Stimulated activated CD4-positive, alpha-beta T cell treated with anti-CD3 and anti-CD28 coated beads, Interleukin-15, amount 100 ng/mL, for 24 hours (primary cell): ENCODE measurements at regions not wholly inside any gene's neighbourhood (a gene's known extent, or its start where the extent isn't known, plus 50 kb on each side); places are given as distances from the start of the nearest gene placed in this dataset.

Experiments used
- DNase-seq: peaks from one replicate; pipeline ENCODE4 v3.0.0-alpha.2; 2020

DNA sequence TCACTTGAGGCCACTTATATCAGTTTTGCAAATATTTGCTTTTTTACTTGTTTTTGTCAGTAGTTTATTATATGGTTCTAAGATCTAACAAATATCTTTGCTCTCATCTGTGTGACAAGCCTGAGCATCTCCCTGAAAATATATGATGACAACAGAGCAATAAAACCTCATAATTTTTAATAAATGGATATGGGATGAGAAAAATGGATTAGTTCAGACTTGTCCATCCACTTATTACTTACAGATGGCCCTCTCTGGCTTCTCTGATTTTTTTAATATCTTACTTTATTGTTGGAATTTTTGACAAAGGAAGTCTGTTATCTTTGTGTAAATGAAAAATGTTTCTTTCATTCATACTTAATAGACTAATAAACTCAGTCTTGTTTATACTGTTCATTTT lies 491.4 kb upstream of the RAG2 start:
- no peak for DNase-seq

DNA sequence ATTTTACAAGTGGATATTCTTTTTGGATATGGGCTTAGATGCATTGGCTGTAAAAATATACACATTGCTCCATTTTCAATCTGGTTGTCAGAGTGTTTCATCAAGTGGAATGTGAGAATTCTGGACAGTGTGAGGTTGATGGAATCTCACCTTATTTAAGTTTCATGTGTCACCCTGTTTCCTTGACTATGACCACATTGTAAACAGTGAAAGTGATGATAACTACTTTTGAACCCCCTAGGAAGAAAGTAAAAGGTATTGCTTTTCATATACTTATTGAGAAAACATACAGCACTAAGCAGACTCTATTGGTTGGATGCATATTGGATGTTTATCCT lies 490.5 kb upstream of the RAG2 start:
- no peak for DNase-seq

DNA sequence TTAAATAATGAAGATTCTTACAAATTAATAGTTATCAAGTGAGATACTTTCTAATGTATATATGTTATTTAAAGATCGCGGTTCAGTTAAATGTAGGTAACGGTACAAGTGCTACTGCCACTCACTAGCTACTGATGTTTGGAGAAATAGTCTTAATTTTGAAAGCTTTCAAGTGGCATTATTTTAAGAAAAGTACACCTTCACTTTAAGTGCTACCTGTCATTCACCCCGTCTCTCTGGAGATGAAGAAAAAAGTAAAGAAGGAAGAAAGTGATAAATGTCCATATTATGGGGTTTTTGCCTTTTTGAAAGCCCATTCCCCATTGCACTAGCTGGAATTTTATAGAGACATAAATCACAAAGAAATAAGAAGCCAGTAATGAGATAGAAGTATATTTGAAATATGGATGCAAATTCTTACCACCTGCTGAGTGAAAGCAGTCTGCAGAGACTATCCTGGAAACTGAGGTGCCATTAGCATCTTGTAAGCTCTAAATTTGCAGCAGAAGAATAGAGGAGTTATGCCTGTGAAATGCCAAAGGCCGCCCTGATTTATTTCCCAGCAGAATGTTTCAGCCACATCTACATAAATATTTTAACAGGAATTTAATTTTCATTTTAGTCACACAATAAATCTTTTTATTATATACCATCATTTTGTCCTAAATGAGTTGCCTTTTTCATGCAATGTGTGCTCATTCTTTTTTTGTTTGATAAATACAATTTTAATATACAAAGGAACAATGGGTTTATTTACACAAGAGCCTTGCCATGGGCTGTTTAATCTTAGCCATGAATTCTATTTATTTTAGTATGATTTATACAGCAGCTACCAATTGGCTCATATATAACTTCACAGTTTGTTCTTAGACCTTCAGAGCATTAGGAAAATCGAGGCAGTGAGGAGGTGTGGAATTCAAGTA lies 489.9 kb upstream of the RAG2 start:
- no peak for DNase-seq

DNA sequence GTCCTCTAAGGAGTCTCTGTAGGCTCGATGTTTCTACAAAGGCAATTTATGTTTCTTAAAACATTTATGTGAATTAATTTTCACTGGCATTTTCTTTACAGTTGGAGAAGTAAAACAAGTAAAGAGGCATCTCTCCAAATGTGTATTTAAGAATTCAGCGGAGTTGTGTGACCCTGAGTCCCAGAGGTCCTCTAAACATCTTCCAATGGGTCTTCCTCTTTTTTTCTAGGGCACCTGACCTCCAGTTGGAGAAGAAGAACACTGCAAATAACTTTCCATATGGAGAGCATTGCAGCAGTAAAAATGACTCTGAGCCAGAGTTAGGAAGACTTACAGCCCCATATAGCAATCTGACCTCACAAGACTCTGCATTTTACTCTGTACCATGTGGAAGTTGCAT lies 480.5 kb upstream of the RAG2 start:
- DNase-seq: no peak

DNA sequence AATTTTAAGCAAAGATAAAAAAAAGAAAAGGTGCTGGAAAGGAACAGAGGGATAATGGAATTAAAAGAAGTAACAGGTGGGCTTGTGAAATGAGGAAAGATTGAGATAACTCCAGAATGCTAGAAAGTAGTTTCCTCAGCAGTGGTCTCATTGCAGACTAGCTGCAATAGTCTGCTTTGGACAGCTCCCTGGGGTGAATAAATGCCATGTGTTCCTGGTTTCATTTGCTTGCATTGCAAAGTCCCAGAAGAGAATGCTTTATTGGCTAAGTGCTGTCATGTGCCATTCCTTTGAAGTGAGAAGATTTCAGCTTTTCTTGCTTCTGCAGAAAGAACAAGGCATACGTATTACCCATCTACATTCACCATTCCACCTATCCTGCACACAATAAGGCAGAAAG lies 478.8 kb upstream of the RAG2 start:
- no peak for DNase-seq

DNA sequence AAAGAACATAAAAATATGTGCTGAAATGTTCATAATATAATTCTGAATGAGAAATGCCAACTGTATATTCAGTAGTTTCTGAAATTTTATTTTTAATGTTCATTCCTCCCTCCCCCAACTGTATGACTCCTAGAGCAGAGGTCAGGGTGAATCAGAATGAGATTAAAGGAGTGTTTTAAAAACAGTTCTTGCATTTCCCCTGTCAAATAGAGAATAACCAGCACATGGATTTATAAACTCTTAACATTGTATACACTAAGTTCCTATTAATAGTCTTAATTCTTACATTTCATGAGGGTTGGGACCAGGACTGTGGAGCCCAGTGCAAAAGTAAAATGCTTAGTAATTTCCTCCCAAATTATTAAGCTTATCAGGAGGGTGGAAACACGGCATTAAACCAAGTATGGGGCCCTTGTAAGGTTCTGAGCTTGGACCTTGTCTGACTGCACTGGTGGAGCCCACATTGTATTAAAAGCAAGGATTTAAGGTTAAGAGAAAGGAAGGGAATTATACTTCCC lies 474.6 kb upstream of the RAG2 start:
- no peak for DNase-seq

DNA sequence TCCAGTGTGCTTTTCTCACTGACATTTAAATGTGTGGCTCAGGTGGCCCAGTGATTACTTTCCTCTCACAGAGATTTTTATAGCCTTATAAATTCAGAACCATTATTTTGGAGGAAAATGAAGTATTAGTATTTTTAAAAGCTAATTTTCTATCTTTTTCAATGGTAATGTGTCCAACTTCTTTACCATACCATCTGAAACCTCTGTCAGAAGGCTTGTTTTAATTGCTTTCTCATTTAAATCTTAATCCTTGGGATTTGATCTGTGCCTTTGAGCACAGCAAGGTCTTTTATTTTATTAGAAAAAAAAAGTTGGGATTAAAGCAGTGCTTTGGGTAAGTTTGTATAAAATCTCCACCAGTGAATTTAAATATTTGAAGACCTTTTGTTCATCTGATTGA lies 452.3 kb upstream of the RAG2 start:
- DNase-seq: no peak

DNA sequence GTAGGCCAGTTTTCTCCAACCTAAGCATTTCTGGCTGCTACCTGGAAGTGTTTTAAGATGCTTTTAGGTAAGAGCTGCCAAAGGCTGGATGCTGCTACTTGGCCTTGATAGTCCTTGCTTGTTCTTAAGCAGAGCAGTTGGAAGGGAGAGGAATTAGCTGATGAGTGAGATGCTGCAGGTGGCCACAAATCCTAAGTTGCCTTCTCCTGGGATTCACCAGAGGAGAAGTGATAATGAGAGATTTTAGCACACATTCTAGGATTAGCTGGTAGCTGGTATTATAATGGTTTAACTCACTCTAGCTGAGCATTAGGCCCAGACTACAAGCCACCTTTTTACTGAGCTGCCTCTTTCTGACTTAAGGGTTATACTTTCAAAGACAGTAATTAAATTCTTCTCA lies 442.9 kb upstream of the RAG2 start:
- DNase-seq: no peak

DNA sequence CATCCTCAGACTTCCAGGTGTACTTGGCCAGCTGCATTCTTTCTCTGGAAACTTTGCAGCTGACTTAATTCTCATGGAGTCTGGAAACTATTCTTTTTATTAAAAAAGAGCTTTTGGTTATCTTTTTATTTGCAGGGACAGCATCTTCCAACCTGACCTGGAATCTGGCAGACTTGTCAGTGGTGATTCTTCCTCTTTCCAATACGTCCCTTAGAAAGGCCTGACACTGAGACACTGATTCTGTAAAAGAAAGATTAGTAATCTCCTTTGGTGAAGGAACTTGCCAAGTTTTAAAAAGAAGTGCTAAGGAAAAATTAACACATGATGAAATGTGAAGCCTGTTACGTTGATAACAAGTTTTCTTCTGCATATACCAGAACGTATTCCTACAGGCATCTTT lies 440.9 kb upstream of the RAG2 start:
- DNase-seq: no peak

DNA sequence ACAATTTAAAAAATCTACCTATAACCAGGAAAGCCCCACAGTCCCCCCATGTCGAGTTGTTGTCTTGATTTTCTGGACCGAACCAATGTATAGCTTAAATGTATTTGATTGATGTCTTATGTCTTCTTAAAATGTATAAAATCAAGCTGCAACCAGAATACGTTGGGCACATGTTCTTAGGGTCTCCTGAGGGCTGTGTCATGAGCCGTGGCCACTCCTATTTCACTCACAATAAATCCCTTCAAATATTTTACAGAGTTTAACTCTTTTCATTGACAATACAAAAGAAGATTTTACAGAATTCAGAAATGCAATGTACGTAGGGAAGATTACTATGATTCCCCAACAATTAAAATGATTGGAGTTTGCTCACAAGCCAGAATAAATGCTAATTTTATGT lies 428.7 kb upstream of the RAG2 start:
- no peak for DNase-seq

DNA sequence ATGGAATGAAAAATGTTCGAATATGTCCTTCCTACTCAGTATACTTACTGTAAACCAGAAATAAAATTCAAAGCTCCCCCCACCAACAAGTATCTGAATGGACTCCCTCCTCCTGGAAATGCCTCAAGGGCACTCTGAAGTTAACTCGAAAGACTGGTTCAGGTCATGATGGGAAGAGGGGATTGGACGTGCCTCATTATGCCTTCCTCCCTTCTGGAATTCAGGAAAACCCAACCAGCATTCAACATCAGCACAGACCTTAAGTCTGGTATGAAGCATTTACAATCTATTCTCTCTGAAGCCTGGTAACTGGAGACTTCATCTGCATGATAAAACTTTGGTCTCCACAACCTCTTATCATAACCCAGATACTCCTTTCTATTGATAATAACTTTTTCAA lies 428.3 kb upstream of the RAG2 start:
- no peak for DNase-seq

DNA sequence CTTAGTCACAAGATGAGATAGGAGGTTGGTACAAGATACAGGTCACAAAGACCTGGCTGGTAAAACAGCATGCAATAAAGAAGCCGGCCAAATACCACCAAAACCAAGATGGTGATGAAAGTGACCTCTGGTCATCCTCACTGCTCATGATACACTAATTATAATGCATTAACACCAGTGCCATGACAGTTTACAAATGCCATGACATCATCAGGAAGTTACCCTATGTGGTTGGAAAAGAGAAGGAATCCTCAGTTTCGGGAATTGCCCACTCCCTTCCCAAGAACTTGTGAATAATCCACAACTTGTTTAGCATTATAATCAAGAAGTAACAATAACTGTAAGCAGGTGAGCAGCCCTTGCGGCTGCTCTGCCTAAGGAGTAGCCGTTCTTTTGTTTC lies 408.5 kb upstream of the RAG2 start:
- DNase-seq: no peak

DNA sequence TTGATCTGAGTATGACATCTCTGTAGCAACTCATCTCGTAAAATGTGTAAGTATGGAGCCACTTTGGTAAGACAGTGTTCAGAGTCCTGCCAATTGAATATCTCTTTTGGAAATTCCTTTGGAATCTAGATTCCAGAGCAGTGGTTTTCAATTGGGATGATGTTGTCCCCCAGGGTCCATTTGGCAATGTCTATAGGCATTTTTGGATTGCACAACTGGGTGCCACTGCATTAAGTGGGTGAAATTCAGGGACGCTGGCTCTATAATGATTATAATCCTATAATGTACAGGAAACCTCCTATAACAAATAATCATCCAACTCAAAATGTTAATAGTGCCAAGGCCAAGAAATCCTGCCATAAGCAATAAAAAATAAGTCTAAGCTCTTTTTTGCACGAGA lies 404.8 kb upstream of the RAG2 start:
- no peak for DNase-seq

DNA sequence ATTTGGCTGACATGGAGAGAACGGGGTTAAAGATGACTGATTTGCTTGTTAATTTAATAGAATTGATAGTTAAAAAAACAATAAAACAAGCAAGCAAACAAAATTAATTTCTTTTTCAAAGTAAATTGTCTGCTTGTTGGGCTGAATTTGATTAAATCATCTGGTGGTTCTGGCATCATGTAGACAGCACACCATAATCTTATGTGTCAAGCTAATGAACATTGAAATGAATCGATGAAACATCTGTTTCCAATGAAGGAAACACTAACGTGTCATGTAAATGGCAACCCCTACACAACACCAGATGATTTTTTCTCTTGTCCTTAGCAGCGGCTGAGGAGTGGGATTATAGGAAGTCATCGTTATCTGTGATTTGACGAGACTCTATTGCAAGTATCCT lies 399.6 kb upstream of the RAG2 start:
- no peak for DNase-seq

DNA sequence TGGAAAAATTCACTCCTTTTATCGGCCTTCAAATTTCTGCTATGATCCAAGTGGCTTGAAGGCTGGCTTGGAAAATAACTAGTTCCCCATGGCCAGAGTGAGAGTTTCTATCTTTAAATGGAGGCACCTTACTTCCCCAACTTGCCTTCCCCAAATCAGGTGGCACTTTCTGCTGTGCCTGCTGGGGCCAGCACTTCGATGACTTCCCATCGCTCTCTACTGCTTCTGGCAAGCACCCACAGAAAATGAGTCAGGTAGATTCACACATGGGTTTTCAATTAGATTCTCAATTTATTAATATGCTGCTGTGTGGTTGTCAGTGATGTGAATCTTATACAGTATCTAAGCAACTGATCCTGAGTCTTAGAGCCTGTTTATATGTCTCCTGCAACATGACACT lies 398.8 kb upstream of the RAG2 start:
- no peak for DNase-seq

DNA sequence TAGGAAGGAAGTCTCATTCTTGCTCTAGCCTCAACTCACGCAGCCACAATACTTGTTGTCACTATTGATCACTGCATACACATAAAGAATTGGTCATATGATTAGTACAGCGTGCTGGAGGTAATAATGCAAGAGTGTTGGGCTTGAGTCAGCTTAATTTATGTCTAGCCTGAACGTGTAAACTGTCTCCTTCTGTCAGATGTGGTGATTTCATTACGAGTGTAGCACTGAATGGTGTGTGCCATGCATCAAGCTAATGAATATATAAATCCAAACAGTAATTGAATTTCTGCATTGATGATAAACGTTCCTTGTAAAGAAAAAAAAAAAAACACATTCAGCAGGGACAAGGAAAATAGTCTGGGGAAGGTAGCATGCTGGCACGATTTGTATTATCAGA lies 396.2 kb upstream of the RAG2 start:
- DNase-seq: no peak

DNA sequence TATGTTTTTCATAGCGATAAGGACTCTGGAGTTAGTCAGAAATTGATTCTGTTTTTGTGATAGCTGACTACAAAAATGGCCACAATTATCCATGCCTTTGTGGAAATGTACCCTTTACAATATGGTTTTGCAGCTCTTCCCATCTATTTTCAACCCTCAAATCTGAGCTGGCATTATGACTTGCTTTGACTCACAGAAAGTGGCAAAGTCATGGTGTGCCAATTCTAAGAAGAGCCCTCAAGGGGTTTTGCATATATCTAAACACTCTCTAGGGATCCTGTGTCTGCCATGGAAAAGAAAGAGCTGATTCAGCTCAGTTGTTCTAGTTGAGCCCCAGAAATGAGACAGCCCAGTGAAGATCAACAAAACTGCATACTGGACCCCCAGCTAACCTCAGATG lies 390.5 kb upstream of the RAG2 start:
- no peak for DNase-seq

DNA sequence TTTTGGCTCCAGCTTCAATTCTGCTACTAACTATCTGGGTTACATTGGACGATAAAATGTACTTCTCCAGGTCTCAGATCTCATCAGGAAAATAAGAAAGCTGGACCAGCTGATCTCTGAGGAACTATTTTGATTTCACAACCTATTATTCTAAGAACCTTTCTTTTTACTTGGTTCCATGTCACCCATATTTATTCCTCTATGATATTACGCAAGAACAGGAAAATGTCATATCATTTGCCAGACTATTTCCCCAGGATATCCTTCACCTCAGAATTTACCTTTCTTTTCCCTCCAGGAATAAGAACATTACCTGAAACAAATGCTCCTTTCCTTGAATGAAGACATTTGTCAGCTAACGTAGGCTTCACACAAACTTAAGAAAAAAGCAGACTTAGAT lies 387.5 kb upstream of the RAG2 start:
- DNase-seq: no peak

DNA sequence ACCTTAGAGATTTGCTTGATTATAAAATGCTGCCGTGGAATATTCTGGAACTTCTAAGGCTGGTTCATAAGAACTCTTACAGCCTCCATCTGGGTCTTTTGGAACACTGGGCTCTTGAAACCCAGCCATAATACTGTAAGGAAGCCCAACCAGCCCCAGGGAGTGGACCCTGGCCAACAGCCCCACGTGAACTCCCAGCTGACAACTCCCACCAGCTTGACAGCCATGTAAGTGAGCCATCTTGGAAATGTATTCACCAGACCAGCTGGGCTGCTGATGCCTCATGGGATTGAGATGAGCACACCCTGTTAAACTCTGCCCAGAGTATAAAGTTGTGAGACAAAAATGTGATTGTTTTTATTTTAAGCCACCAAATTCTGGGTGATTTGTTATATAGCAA lies 378.7 kb upstream of the RAG2 start:
- DNase-seq: no peak

DNA sequence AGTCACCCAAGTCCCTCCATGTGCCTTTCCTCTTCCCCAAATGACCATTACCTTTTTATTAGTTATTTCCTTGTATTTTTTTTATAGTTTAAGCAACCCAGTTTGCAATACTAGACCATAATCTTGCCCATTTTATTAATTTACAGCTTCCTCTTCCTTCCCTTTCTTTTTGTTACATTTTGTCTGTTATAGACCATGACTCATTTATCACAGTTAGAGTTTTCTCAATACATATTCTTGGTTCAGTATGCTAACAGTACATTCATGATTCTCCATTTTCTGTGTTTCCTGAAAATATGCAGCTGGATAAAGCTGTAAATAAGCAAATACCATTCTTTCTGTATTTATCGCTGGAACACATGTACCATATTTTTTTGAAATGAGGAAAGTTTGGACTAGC lies 376.7 kb upstream of the RAG2 start:
- DNase-seq: no peak

DNA sequence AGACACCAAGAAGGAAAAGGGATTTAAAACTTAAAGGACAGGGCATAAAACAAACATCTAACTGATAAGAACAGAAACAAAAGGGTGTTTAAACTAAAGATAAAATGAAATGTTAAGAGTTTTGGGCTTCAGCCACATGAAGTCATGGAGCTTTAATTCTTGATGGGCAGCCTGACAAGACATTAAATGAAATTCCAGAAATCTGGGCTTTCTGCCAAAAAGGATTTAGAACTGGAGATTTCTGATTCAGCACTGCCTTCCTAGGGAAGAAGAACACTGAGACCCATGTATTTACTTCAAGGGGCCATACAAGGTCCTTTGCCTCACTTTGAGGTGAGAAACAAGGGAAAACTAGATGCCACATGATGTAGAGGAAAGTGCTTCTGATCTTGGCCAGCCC lies 355.9 kb upstream of the RAG2 start:
- no peak for DNase-seq

DNA sequence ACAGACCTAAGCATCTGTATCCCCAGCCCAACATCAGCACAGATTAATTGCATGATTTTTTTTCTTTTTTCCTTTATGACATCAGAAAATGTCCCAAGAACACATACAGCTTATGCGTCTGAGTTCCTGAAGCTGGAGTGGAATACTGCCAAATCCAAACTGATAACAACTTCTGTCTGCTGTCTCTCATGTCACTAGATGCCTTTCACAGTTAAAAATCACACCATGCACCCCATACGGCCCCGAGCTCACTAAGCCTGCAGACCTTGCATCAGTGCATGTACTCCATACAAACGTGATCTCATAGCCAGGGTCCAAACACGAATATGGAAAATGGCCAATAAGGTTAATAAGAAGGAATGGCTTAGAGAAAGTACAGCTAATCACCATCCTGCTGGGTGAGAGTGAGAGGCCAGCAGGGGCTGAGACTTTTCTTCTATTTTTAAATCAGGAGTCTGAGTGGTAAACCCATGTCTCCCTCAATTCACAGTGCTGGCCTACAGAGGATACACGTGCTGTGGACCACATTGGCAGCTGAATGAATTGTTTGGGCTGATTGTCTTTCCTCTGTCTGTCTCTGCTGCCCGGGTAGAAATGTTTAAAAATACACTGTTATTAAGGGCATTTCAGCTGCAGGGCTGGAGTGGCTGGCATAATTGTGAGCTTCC lies 350.6 kb upstream of the RAG2 start:
- no peak for DNase-seq

DNA sequence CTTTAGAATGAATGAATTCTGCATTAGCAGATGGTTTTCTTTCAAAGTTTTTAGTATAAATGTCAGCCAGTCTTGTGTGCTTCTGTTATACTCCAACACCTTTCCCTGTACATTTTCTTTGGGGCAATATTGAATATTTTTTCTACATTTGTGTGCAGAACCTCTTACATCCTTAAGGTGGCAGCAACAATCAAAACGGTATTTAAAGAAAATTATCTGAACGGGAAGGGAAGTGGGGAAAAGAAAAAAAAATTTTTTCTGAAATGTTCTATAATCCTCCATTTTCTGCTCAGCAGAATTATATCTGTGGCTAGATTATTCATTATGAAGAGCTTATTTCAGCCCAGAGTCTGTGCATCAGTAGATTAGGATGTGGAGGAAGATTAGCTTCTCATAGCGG lies 347.3 kb upstream of the RAG2 start:
- DNase-seq: no peak

DNA sequence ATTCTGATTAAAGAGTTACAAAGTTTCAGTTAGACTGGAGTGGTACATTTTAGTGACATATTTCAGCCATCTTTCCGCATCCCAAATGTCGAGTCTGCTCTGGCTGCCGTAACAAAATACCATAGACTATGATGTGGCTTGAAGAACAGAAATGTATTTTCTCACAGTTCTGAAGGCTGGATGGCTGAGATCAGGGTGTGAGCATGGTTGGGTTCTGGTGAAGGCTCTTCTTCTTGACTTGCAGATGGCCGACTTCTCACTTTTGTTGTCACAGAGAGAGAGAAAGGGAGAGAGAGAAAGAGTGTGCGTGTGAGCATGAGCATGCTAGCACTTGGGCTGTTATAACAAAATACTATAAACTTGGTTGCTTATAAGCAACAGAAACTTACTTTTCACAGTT lies 335.4 kb upstream of the RAG2 start:
- no peak for DNase-seq

DNA sequence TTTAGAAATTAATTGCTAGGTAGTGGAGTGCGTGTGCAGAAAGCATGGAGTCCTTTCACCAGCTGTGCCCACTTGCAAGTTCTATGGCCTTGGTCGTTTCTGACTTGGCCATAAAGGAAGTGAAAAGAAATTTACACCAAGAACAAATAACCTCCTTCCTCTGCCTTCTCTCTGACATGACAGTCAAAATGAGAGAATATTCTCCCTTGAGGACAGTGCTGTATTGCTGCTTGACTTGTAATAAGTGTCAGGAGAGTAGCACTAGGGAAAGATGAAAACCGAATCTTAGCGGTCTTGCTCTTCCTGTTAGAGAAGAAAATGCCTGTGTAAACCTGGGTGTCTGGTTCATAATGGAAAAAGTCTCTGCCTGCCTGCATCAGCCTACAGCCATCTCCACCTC lies 333.1 kb upstream of the RAG2 start:
- no peak for DNase-seq
